HEK293 (cell line): ENCODE measurements at regions not wholly inside any gene's neighbourhood (a gene's known extent, or its start where the extent isn't known, plus 50 kb on each side); places are given as distances from the start of the nearest gene placed in this dataset.

Source experiments
- ZNF174 ChIP-seq: fragments of 450-650 bp; formaldehyde crosslinking; IDR thresholded peaks from 2 replicates; pipeline ENCODE4 v1.5.0; 2017; ENCODE audit warnings: missing biosample characterization, mild to moderate bottlenecking, missing genetic modification characterization
- TF ChIP-seq, protein P1 (sequence below): fragments of 450-650 bp; formaldehyde crosslinking; IDR thresholded peaks from 2 replicates; pipeline ENCODE4 v1.5.1; 2016; ENCODE audit warnings: missing biosample characterization, missing genetic modification characterization

DNA sequence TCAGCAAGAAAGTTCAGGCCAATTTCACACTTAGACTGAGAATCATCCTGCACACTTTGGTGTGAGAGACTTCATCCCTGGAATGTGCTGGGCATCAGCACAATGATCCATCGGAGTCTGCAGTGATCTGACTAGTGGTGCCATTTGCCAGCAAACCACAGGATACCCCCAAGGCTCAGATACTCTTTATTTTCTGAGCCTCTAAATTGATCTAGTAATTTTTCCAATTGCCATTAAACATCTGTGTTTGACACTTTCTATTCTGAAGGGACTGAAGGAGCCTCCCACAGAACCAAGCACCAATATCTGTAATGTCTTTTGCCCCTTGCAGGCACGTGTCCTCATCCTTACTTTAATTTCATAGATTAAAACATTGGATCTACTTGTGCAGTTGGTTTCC is 485.3 kb upstream of the SMIM21 start:
- TF ChIP-seq, protein P1, sequence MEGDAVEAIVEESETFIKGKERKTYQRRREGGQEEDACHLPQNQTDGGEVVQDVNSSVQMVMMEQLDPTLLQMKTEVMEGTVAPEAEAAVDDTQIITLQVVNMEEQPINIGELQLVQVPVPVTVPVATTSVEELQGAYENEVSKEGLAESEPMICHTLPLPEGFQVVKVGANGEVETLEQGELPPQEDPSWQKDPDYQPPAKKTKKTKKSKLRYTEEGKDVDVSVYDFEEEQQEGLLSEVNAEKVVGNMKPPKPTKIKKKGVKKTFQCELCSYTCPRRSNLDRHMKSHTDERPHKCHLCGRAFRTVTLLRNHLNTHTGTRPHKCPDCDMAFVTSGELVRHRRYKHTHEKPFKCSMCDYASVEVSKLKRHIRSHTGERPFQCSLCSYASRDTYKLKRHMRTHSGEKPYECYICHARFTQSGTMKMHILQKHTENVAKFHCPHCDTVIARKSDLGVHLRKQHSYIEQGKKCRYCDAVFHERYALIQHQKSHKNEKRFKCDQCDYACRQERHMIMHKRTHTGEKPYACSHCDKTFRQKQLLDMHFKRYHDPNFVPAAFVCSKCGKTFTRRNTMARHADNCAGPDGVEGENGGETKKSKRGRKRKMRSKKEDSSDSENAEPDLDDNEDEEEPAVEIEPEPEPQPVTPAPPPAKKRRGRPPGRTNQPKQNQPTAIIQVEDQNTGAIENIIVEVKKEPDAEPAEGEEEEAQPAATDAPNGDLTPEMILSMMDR (tag by site-specific recombination) = no peak
- no peak for TF ChIP-seq ZNF174 (tag by site-specific recombination)
